D721Med (cell line): ENCODE measurements at regions not wholly inside any gene's neighbourhood (a gene's known extent, or its start where the extent isn't known, plus 50 kb on each side); places are given as distances from the start of the nearest gene placed in this dataset.
"Not testable (repeated sequence)": the region's sequence is repeated elsewhere in the genome, so short reads cannot be mapped to it uniquely, and the experiment has no call there.

ENCODE experiments used
- DNase-seq: peaks from one replicate; pipeline ENCODE4 v3.0.0; 2011; ENCODE audit warnings: low spot score; ENCODE audit not compliant: insufficient read length
- FAIRE-seq: peaks from 2 replicates; lab custom pipeline; 2011; peaks lifted over from hg19 to GRCh38; lab: Jason Lieb, UNC
- TF ChIP-seq, protein P1 (sequence below): IDR thresholded peaks from 2 replicates; pipeline ENCODE4 v1.5.1; 2012; ENCODE audit warnings: mild to moderate bottlenecking, control low read depth; ENCODE audit not compliant: insufficient read depth; ENCODE audit errors: missing control alignments

DNA sequence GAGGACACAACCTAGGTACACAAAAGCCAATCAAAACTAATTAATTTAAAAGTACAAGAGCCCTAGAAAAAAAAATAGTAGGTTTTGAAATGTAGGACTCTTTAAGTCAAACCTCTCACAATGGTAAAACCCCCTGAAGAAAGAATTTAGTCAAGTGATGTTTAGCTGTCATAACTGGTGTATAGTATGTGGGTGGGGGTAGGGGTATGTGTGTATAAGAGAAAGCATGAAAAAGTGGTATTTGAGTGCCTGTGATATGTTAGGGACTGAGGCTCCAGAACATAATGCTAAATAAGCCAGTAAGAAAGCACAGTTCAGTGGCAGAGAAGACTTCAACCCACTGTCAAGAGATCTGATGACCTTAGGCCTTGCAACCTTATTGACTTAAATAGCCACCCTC is 507.9 kb downstream of the TTLL7 start:
- no peak for FAIRE-seq
- TF ChIP-seq, protein P1, sequence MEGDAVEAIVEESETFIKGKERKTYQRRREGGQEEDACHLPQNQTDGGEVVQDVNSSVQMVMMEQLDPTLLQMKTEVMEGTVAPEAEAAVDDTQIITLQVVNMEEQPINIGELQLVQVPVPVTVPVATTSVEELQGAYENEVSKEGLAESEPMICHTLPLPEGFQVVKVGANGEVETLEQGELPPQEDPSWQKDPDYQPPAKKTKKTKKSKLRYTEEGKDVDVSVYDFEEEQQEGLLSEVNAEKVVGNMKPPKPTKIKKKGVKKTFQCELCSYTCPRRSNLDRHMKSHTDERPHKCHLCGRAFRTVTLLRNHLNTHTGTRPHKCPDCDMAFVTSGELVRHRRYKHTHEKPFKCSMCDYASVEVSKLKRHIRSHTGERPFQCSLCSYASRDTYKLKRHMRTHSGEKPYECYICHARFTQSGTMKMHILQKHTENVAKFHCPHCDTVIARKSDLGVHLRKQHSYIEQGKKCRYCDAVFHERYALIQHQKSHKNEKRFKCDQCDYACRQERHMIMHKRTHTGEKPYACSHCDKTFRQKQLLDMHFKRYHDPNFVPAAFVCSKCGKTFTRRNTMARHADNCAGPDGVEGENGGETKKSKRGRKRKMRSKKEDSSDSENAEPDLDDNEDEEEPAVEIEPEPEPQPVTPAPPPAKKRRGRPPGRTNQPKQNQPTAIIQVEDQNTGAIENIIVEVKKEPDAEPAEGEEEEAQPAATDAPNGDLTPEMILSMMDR: no peak
- DNase-seq: no peak

DNA sequence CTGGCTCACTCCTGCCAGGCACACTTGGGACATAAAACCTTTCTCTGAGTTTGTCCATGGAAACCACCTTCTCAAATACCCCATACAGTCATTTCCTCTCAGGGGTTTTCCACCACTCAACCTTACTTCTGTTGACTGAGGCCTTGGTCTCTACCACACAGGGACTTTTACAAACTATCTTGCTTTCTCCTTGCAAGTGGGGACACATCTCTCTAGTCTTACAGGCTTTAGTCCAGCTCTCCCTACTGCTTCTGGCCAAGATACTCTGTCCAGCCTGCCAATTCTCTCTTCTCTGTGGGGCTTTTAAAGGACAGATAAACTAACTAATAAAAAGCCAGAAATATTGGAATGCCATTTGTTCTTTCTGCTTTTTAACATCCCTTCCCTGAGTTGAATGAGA is 510.8 kb downstream of the TTLL7 start:
- FAIRE-seq, DNase-seq: not testable (repeated sequence)

DNA sequence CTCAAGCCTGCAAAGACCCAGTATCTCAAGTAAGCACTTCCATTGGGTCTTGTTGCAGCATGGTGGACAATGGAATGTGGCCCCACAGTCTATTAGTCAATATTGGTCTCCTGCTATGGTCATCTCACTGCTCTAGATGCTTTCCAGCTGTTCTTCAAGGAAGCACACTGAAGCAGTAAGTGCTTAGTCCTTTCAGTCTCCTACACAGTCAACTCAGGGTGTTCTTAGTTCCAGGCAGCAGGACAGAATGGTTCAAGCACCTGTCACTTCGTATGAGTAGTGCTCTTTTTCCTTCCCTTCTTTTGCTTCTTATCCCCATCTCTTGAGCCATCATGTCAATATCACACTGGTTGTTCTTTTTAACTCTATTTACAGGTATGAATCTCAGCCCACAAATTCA is 511.5 kb downstream of the TTLL7 start:
- DNase-seq: not testable (repeated sequence)
- peak; percentile 66 for FAIRE-seq

DNA sequence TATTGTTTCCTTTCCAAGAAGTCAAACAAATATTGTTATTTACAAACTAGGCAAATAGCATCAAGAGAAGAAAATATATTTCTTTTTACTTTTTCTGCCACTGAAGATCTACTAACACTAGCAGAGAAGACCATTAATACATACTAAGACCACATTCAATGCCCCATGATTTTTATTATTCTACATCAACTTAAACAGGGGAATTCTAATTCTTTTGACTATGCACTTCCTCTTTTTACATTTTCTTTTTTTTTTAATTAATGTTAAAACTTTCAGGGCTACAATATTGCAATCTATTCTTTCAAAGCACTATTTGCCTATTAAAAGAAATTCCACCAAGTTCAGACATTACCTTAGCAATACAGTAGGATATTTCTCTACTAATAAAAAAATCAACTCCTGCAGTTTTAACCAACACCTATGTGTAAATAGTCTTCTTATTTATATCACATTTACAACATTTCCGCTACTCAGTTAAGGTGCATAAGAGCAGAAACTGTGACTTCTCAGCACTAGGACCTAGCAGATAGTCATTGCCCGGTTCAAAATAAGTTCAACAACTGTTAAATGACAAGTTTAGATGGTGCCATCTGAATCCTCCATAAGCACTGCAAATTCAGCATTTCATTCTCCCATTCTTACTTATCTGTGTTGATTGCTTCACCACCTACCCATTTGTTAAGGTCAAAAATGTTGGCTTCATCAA is 513.5 kb downstream of the TTLL7 start:
- peak; percentile 6 for FAIRE-seq
- not testable (repeated sequence) for DNase-seq

DNA sequence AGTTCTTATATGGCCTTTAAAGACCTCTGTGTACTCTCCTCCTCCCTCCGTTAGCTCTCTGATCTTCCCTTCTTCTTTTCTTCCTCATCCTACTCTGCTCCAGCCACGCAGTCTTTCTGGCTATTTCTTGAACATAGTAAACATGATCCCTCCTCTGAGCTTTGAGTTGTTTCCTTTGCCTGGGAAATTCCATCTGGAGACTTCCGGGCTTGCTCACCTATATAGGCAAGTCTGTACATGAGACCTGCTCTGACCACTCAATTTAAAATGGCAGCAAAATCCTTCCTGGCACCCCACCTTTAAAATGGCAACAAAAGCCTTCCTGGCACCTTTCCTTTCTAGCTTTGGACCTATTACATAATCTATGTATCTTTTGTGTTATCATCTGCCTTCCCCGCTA is 517.6 kb downstream of the TTLL7 start:
- not testable (repeated sequence) for DNase-seq, FAIRE-seq

DNA sequence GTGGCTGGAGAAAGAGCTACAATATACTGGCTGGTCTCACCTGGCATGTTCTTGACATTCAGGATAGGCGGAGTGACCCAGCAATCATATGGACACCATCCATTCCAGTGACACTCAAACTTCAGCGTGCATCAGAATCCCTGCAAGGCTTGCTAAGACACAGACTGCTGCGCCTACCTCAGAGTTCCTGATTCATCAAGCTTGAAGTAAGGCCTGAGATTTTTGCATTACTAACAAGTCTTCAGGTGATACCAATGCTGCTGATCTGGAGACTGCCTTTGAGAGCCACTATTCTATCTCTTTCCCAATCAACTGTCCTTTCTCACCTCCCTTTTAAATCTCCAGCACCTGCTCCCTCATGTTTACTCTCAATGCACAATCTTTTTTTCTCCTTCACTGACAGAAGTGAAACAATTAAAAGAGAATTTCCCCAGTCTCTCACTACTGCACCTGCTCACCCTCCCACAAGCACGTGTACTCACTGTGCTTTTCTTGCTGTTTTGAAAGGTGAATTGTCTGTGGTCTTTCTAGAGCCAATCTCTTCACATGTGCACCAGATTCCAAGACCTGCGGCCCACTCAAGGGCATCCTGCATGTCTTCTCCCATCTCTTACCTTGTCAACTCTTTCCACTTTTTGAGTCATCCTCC is 519.2 kb downstream of the TTLL7 start:
- FAIRE-seq: not testable (repeated sequence)

DNA sequence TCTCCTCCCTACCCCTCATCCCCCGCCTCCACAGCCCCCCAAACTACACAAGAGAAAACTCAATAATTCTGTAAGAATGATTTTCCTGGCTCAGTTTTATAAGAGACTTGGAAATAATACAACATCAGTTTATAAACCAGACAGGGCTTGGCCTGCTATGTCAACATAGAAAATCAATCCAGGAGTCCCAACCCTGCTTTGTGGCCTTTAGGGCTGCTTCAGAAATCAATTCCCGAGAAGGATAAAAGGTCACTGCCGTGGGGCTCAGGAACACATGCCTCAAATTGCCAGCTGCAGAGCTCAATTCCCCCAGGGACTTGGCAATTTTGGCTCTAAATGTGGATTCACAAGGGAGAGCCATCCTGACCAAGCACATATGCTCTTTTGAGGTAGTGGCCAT is 520.8 kb downstream of the TTLL7 start:
- DNase-seq, FAIRE-seq: not testable (repeated sequence)

More for the DNA sequence above, 519.2 kb downstream of the TTLL7 start:
- not testable (repeated sequence) for DNase-seq

DNA sequence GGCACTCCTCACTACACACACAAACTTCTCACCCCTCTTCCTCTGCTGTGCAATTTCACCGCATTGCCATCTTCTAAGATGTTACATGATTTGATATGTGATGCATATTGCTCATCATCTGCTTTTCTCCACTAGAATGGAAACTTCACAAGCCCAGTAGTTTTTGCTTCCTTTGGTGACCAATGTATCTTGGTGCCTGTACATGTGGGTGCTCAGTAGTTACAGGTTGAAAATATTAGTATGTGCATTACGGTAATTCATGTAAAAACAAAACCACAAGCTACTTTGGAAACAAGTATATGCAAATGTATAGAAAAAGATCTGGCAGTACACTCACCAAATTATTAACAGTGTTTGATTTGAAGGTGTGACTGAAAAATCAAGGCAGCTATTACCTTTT is 522.4 kb downstream of the TTLL7 start:
- not testable (repeated sequence) for FAIRE-seq, DNase-seq

DNA sequence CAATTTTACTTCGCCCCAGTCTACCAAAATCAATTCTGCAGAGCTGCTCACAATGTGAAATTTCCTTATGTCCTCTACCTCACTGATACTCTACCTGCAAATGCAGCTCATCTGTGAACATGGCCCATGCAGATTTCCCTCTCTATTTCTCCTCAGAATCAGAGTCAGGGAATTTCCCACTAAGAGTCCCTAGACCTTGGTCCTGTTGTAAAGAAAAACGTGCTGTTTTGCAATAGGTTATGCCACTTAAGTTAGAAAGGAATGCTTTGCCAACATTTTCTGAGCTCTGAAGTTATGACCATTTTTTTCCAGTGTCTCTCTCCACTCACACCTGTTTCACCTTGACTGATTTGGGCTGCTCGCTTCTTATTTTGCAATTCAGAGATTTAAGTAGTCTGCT is 524.0 kb downstream of the TTLL7 start:
- DNase-seq, FAIRE-seq: not testable (repeated sequence)

DNA sequence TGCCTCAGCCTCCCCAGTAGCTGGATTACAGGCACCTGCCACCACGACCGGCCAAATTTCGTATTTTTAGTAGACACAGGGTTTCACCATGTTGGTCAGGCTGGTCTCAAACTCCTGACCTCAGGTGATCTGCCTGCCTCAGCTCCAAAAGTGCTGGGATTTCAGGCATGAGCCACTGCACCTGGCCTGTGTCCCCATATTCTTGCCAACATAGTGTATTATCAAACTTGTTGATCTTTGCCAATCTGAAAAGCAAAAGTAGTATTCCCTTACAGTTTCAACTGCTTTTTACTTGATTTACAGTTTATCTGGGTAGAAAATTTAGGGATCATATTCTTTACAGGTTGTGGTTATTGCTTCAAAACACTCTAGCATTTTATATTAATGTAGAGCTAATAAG is 524.9 kb downstream of the TTLL7 start:
- FAIRE-seq, DNase-seq: not testable (repeated sequence)

DNA sequence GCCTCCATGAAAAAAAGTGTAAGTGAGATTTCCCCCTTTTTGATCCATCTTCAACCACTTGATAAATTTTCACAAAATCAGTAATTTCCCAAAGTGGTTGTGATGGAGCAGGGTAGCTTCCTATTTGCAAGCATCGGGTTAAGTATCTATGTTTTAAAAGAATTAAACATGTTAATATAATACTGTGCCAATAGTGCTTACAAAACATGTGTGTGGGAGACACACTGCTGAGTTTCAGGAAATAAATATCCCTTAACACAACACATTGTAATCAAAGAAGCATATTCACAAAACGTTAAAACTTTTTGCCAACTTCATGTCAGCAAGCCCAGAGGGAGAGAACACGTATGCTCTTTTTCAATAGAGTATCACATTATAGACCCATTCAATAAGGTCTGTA is 526.9 kb downstream of the TTLL7 start:
- DNase-seq, FAIRE-seq: not testable (repeated sequence)

DNA sequence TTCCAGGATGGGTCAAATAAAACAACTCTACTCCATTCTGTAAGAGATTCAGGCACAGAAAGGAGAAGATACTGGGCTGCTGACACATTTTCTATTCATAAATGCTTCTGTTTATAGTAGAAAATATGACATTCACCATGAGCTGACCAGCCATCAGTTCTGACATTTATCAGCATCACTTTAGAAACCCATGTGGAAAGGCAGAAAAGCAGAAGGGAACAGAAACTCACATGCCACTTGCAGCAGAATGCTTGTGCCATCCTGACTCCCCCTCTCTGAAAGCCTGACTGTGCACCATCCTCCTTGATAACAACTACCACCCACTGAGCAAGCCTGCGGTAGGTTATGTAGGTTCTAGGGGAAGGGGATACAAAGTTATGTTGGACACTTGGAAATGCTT is 527.7 kb downstream of the TTLL7 start:
- FAIRE-seq, DNase-seq: not testable (repeated sequence)

DNA sequence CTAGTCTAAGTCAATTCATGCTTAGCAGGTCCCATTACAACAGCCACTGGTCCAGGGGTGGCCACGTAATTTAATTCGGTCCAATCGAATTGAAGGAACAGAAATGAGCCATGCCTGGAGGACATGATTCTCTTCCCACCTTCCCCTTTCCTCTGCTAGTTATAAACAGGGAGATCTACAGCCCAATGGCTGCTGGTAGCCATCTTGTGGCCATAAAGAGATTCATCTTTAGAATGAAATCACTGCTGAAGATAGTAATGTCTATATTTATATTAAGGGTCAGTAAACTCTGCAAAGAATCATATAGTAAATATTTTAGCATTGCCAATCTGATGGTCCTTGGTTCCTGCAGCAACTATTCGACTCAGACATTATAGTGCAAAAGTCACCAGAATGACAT is 530.6 kb downstream of the TTLL7 start:
- not testable (repeated sequence) for DNase-seq, FAIRE-seq

DNA sequence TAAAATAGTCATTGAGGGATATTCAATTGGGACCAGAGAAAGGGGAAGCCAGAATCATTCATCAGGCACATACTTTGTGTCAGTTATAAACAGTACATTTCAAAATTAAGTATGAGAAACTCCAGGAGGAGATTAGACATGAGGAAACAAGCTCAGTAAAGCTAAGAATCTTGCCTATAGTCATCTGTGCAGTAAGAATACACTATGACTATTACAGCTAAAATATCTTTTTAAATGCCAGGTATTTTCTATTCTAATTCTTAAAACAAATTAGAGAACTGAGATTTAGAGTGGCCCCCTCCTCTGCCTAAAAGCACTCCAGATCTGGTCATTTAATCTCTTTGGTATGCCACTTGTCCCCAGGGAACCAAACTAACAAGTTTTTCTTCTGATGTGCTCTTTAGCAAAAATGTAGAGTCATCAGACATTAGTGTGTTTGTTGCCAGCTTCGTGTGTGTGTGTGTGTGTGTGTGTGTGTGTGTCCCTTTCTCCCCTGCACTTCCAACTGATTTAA is 541.1 kb downstream of the TTLL7 start:
- not testable (repeated sequence) for DNase-seq, FAIRE-seq

DNA sequence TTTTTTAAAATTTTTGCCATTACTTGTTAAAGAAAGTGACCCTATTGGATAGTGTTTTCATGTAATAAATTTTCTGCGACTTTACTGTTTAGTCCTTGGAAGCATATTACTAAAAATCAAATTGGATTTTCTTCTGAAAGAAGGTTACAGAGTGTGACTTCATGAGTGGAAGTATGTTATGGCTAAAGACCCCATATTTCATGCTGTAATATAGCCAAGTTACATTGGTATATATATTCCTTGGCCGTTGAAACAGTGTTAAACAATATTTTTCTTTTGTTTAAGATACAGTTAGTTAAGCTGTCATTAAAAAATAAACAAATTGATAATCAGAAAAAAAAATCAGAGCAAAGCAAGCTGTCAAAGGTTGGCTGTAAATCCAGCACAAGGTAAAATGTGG is 541.7 kb downstream of the TTLL7 start:
- not testable (repeated sequence) for DNase-seq, FAIRE-seq

DNA sequence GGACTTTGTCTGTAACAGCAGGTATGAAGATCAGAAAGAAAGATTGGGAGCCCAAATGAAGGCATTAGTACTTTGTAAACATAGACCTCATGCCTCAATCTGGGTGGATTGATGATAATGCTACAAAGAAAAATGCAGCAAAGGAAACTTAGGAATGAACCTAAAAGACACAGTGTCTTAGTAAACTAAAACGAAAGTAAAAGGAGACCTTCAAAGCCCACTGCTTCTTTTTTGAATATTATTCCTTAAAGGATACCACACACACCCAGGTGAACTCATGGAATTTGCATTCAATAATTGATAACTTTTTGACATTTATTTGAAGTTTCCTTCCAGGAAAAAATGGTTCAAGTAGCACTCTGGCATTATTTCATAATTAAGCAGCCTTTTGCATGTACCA is 543.2 kb downstream of the TTLL7 start:
- FAIRE-seq: peak; percentile 56
- not testable (repeated sequence) for DNase-seq

DNA sequence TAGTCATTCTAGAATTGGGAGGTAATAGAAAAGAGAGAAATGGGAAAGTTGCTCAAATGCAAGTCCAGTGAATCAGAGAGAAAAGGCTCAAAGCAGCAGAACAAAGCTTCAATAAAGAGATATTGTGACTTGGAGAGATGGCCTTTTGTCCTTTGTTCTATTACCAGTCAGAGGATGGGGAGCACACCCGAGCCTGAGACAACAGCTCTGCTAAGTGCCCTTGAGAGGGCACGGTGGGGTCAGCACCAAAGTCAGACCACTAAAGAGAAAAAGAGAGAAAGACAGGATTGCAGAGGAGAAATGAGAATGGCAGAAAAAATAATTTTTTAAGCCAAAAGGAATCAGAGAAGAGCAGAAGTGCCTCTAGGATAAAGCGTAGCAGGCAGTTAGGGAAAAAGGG is 553.1 kb downstream of the TTLL7 start:
- not testable (repeated sequence) for FAIRE-seq, DNase-seq

DNA sequence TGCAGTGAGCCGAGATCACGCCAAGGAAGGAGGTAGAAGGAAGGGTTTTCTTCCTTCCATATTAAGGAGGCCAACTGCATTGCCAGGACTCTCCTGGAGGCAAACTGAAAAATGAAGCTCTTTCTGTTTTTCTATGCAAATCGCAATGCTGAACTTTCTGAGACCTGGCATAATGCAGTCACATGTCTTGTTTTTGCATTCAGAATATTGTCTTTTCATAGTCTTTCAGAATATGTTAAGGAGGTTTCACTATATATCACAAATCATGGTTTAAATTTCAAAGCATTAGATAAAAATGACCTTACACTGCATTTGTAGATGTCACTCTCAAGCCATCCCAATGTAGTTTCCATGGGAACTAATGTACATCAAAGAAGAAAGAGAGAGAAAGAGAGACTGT is 556.5 kb downstream of the TTLL7 start:
- not testable (repeated sequence) for FAIRE-seq, DNase-seq

DNA sequence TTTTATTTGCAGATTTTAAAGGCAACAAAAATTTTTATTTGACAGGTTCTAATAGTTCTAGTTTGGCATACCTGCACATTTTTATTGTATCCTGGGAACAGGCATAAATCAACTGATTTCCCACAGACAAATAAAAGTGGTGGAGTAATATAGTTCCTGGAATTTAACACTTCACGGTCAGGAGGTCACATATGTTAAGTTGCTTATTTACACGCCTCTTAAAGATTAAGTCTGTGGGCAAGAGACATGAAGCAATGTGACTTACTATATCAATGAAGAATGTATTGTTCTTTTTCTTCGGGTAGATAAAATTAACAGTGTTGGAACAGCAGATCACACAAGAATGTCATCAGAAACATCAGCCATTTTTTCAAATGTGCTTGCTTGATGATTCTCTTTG is 558.3 kb downstream of the TTLL7 start:
- DNase-seq: not testable (repeated sequence)
- peak; percentile 77 for FAIRE-seq
